ENCODE measurements at regions not wholly inside any gene's neighbourhood (a gene's known extent, or its start where the extent isn't known, plus 50 kb on each side); places are given as distances from the start of the nearest gene placed in this dataset.

DNA sequence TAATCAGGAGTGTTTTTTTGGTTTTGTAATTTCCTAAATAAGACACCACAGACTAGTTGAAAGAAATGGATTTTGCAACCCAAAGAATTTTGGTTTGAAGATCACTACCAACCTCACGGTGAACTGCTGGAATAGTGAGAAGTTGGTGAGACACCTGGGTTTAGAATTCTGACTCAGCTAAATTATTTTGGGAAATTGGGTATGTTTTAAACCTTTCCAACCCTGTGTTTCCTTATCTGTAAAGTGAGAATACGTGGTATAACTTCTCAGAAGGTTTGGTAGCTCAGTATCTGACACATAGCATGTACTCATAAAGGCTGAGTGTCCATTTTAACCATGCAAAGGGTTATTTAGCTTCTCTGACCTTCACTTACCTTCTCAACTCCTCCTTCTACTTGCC lies 261.9 kb downstream of the FOXA2 start:
- TF ChIP-seq, protein P1, sequence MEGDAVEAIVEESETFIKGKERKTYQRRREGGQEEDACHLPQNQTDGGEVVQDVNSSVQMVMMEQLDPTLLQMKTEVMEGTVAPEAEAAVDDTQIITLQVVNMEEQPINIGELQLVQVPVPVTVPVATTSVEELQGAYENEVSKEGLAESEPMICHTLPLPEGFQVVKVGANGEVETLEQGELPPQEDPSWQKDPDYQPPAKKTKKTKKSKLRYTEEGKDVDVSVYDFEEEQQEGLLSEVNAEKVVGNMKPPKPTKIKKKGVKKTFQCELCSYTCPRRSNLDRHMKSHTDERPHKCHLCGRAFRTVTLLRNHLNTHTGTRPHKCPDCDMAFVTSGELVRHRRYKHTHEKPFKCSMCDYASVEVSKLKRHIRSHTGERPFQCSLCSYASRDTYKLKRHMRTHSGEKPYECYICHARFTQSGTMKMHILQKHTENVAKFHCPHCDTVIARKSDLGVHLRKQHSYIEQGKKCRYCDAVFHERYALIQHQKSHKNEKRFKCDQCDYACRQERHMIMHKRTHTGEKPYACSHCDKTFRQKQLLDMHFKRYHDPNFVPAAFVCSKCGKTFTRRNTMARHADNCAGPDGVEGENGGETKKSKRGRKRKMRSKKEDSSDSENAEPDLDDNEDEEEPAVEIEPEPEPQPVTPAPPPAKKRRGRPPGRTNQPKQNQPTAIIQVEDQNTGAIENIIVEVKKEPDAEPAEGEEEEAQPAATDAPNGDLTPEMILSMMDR (IDR thresholded peaks at IDR 0.05), result no peak
- Histone ChIP-seq H3K27ac (no peak overlapping the region), H3K4me3 (no peak overlapping the region)
- no peak for DNase-seq (ENCODE audit: low spot score)

DNA sequence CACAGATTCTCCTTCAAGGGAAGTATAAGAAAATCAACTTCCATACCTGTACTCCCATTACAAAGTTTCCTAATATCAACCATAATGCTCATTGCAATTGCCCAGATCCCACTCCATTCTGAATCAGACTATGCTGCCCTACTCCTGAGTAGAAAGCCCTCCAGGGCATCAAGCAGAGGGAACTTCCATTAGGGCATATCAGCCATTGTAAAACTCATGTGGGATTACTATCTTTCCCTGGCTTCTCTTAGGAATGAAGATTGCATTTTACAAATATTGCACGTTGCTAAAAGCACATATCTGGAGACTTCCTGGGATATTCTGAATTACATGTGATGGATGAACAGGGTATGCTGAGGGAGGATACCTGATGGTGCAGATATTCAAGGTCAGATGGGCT lies 263.2 kb downstream of the FOXA2 start:
- no peak overlapping the region for H3K27ac ChIP-seq
- TF ChIP-seq, protein P1 (IDR thresholded peaks at IDR 0.05), result no peak
- no peak overlapping the region for H3K4me3 ChIP-seq
- no peak for DNase-seq (ENCODE audit: low spot score)

DNA sequence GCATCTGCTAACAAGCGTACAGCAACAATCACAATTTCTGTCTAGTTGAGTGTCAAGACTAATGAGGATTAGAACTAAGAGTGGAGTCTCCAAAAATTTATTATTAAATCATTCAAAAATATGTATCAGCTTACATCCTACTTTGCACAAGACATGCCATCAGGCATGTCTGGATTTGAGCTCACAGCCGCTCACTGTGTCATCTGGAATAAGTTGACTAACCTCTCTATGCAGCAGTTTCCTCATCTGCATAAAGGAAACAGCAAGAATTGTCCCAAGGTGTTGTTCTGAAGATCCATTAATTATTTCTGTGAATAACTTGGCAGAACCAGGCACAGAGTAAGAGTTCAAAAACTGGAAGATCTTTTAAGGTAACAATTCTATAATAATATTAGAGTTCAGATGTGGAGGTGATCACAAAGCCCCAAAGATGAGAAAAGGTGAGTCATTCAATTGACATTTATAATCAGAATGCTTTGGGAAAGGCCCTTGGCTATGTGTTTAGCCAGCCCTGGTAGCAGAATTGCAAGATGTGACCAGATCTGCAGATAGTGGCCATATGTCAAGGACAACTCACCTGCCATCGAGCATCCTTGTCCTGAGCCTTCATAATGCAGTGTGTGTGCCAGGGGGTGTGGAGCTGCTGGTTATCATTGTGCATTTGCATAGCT lies 264.0 kb downstream of the FOXA2 start:
- Histone ChIP-seq H3K27ac (no peak overlapping the region), H3K4me3 (no peak overlapping the region)
- no peak for DNase-seq (ENCODE audit: low spot score)
- TF ChIP-seq, protein P1 (IDR thresholded peaks at IDR 0.05), result no peak

DNA sequence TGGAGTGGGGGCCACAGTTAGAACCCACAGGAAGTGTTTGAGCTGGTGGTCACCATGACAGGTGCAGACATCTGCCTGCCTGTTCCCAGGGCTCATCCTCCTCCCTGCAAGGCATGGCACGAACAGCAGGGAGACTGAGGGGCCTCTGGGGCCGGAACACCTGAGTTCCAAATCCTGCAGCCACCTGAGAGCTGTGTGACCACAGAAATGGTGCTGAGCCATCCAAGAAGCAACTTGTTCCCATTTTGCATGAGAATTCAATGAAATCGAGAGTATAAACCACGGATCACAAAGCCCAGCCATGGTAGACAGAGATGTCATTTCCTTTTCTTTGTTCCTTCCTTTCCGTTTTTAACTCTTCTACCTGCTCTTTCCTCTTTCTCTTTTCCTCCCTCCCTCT lies 268.6 kb downstream of the FOXA2 start:
- H3K27ac ChIP-seq, result no peak overlapping the region
- TF ChIP-seq, protein P1 (IDR thresholded peaks at IDR 0.05), result no peak
- DNase-seq (ENCODE audit: low spot score), result no peak
- no peak overlapping the region for H3K4me3 ChIP-seq

DNA sequence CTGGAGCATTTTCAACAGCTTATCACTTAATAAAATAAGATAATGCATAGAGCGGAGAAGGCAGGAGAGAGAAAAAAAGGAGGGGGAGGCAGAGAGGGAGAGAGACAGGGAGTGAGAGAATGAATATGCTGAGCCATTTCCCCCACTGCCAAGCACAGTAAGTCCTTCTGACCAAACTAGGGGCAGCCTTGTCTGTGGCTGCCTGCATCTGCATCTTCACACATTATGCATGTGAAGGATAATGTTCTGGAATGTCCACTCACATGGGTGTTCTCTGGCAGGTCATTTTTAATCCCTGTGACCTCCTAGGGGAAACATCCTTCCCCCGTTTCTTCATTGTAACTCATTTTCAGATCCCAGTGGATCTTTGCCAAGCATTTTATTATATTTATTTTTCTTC lies 269.3 kb downstream of the FOXA2 start:
- Histone ChIP-seq H3K4me3 (no peak overlapping the region), H3K27ac (no peak overlapping the region)
- TF ChIP-seq, protein P1 (IDR thresholded peaks at IDR 0.05), result no peak
- DNase-seq (ENCODE audit: low spot score), result no peak

DNA sequence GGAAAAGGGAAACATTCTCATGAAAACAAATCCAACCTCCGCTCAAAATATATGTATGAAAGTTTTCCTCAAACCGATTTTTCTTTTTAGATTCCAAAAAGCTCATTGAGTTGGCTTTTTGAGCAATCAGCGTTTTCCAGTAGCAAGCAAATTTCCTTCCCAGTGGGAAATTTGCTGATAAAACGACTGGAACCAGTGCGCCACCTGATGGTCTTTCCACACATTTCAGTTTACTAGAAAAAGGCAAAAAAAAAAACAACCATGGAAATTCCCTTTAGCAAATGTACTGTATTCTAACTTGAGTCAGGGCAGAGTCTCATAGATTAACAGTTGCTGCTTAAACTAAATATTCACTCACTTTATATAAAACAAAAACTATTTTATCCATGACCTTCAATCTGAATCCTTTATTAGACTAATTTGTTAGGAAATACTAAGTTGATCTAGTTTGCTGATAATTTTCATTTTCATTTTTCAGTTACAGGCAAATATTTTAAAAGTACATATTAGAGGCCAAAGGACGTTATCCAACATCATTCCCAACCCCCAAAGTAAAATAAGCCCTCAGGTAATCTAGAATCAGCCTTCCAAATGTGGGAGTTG lies 271.5 kb downstream of the FOXA2 start:
- no peak for DNase-seq (ENCODE audit: low spot score)
- H3K4me3 ChIP-seq, result no peak overlapping the region
- H3K27ac ChIP-seq, result no peak overlapping the region
- TF ChIP-seq, protein P1 (IDR thresholded peaks at IDR 0.05), result peak; percentile 35

DNA sequence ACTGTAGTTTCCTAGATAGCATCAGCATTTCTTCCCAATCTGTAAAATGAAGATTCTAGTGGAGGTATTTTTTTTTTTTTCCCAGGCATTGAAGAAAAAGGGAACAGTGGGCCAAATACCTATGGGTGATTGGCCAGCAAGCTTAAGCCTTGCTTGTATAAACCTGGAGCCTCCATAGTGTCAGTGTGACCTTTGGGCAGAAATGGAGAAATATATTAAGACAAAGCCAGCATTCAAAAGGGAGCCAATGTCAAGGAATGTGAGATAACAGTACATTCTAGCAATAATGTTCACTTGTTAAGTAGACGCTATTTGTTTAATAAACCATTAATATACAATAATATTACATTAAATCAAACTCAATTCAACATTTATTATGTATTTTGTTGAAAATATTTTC lies 275.4 kb downstream of the FOXA2 start:
- H3K4me3 ChIP-seq, result no peak overlapping the region
- TF ChIP-seq, protein P1 (IDR thresholded peaks at IDR 0.05), result no peak

More for the DNA sequence above, 275.4 kb downstream of the FOXA2 start:
- no peak for DNase-seq (ENCODE audit: low spot score)
- no peak overlapping the region for H3K27ac ChIP-seq

Measured in coronary artery (tissue), 2 donors.